ENCODE measurements at regions not wholly inside any gene's neighbourhood (a gene's known extent, or its start where the extent isn't known, plus 50 kb on each side); places are given as distances from the start of the nearest gene placed in this dataset.

- H3K36me3 ChIP-seq (replicated peaks; ENCODE audit: insufficient read depth, low read depth) = no peaks in the 10 kb centered on the region
- H3K79me2 ChIP-seq = no peaks in the 10 kb centered on the region
- no peaks in the 10 kb centered on the region for H3K9me2 ChIP-seq (replicated peaks; ENCODE audit: insufficient read depth)
- WGBS (ENCODE audit: low lambda C conversion rate, missing lambda C conversion rate) = 0% methylated on average over 1 of the region's 1 CpG
- no peak for DNase-seq (ENCODE audit: low spot score)
- H4K20me1 ChIP-seq (ENCODE audit: insufficient read depth, poor library complexity, severe bottlenecking) = no peaks in the 10 kb centered on the region
- H3K27me3 ChIP-seq = no peaks in the 10 kb centered on the region
- no peak overlapping the region for H3K4me2 ChIP-seq
- H3K4me3 ChIP-seq = no peak overlapping the region
- TF ChIP-seq EZH2 (IDR thresholded peaks at IDR 0.05; ENCODE audit: borderline replicate concordance) = no peak
- TF ChIP-seq CTCF (IDR thresholded peaks at IDR 0.05; ENCODE audit: poor library complexity) = no peak
- TF ChIP-seq EZH2phosphoT487 (IDR thresholded peaks at IDR 0.05; ENCODE audit: low read depth, severe bottlenecking, unreplicated experiment) = no peak
- H2AFZ ChIP-seq = no peak overlapping the region
- H3K9me3 ChIP-seq (ENCODE audit: low read depth) = no peaks in the 10 kb centered on the region
- no peaks in the 10 kb centered on the region for H3K4me1 ChIP-seq (ENCODE audit: insufficient read depth)
- no peak overlapping the region for H3K27ac ChIP-seq
These were observed 297.6 kb upstream of the MTPN start for GRCh38 chr7:136274636-136275345.

DNA sequence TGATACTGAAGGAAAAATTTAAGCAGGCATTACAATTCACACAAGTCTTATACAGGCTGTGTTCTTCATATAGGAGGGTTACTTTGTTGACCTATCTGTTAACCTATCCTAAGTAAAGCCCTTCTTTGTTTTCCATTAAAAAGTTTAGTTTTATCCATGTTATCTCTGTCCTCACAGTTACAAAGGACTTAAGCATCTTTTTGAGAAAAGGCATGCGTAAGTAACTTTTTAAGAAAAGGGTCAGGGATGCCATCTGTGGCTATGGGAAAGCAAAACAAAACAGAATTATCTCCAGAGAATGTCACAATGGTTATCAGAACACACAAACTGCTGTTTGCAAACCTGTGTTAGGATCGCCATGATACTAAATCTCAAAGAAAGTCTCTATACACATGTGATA is 295.8 kb upstream of the MTPN start:
- Histone ChIP-seq H3K9me3 (ENCODE audit: low read depth) (no peaks in the 10 kb centered on the region), H3K9me2 (replicated peaks; ENCODE audit: insufficient read depth) (no peaks in the 10 kb centered on the region)
- WGBS (ENCODE audit: low lambda C conversion rate, missing lambda C conversion rate) = 67% methylated on average over 2 of the region's 2 CpGs

DNA sequence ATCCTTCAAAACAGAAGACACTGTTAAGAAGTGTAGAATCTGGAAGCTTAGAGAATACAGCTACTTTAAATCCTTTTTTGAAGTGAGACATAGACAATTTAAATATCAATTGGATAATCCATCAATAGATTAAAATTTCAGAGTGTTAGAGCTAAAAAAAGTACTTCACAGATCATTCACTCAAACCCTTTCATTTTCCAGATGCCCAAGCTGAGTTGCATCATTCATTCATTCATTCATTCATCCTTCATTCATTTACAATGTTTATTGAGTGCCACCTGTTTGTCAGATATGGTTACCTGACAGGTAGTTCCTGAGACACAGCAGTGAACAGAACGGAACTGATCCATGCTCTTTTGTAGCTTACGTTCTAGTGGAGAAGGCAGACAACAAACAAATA is 290.7 kb upstream of the MTPN start:
- no peak overlapping the region for H3K4me2 ChIP-seq
- WGBS (ENCODE audit: low lambda C conversion rate, missing lambda C conversion rate) = 95% methylated on average over 2 of the region's 2 CpGs
- no peaks in the 10 kb centered on the region for H3K27me3 ChIP-seq
- no peaks in the 10 kb centered on the region for H4K20me1 ChIP-seq (ENCODE audit: insufficient read depth, poor library complexity, severe bottlenecking)
- no peaks in the 10 kb centered on the region for H3K36me3 ChIP-seq (replicated peaks; ENCODE audit: insufficient read depth, low read depth)
- H3K27ac ChIP-seq = no peak overlapping the region
- TF ChIP-seq EZH2 (IDR thresholded peaks at IDR 0.05; ENCODE audit: borderline replicate concordance) (no peak), EZH2phosphoT487 (IDR thresholded peaks at IDR 0.05; ENCODE audit: low read depth, severe bottlenecking, unreplicated experiment) (no peak), CTCF (IDR thresholded peaks at IDR 0.05; ENCODE audit: poor library complexity) (no peak)
- peaks cover 5% of the 10 kb centered on the region for H3K9me3 ChIP-seq (ENCODE audit: low read depth)
- H2AFZ ChIP-seq = no peak overlapping the region
- H3K4me1 ChIP-seq (ENCODE audit: insufficient read depth) = no peaks in the 10 kb centered on the region
- no peaks in the 10 kb centered on the region for H3K79me2 ChIP-seq
- H3K9me2 ChIP-seq (replicated peaks; ENCODE audit: insufficient read depth) = no peaks in the 10 kb centered on the region
- no peak for DNase-seq (ENCODE audit: low spot score)
- H3K4me3 ChIP-seq = no peak overlapping the region

More for the DNA sequence above, 295.8 kb upstream of the MTPN start:
- Histone ChIP-seq H3K27ac (no peak overlapping the region), H3K4me1 (ENCODE audit: insufficient read depth) (no peaks in the 10 kb centered on the region), H3K27me3 (no peaks in the 10 kb centered on the region), H3K4me2 (no peak overlapping the region), H3K4me3 (no peak overlapping the region), H3K79me2 (no peaks in the 10 kb centered on the region), H2AFZ (no peak overlapping the region), H3K36me3 (replicated peaks; ENCODE audit: insufficient read depth, low read depth) (no peaks in the 10 kb centered on the region), H4K20me1 (ENCODE audit: insufficient read depth, poor library complexity, severe bottlenecking) (no peaks in the 10 kb centered on the region)
- no peak for TF ChIP-seq EZH2phosphoT487 (IDR thresholded peaks at IDR 0.05; ENCODE audit: low read depth, severe bottlenecking, unreplicated experiment)
- no peak for TF ChIP-seq EZH2 (IDR thresholded peaks at IDR 0.05; ENCODE audit: borderline replicate concordance)
- no peak for TF ChIP-seq CTCF (IDR thresholded peaks at IDR 0.05; ENCODE audit: poor library complexity)
- no peak for DNase-seq (ENCODE audit: low spot score)
